LoVo (cell line): ENCODE measurements at regions not wholly inside any gene's neighbourhood (a gene's known extent, or its start where the extent isn't known, plus 50 kb on each side); places are given as distances from the start of the nearest gene placed in this dataset.

Experiments
- DNase-seq: peaks from one replicate; pipeline ENCODE4 v3.0.0-alpha.2; 2016; ENCODE audit warnings: low spot score

DNA sequence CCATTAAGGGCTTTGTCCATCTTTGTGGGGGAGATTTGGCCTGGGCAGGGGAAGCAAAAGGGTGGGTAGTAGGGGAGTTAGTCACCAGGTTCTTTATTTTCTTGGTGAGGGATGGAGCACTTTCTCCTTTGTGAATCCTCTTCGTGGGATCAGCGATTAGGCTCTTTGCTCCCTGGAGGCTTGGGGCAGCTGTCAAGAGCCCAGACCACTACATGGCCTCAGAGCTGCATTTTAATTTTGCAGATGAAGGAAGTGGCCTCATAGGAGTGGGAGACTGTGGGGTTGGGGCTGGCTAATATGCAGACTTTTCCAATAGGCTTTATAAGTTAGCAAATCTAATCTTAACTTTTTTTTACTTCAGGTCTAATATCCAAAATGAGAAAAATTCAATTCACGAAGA is 168.1 kb upstream of the DEFB112 start:
- DNase-seq = no peak

DNA sequence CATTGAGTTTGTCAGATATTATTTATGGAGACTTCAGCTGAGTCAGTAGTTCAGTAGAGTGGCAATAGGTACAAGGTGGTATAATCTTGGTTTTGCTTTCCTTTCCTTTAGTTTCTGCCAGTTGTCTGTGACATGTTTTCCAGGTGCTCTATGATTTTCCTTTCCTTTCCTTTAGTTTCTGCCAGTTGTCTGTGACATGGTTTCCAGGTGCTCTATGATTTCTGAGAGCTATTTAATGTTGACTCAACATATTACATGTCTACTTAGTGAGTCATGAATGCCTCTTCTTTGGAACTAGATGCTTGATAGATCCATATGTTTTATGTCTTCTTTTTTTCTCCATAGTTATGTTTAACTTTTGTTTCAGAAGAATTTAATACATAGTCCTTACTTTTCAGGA is 186.4 kb upstream of the DEFB112 start:
- DNase-seq = no peak

DNA sequence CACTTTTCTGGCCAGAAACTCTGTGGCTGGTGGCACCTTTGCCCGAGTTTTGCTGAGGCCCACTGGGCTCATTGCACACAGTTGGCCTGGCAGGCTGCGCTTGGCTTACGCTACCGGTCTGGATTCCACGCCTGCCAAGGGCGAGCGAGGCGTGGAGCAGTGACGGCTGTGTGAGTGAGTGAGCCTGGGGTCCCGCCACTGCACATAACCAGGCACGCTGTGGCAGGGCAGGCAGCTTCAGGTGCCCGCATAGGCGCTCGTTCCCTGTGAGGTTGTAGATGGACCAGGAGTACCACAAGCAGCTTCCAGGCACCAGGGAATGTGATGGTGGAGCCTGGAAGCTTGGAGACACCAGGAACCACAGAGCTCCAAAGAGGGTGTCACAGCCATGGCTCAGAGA is 190.1 kb upstream of the DEFB112 start:
- no peak for DNase-seq

DNA sequence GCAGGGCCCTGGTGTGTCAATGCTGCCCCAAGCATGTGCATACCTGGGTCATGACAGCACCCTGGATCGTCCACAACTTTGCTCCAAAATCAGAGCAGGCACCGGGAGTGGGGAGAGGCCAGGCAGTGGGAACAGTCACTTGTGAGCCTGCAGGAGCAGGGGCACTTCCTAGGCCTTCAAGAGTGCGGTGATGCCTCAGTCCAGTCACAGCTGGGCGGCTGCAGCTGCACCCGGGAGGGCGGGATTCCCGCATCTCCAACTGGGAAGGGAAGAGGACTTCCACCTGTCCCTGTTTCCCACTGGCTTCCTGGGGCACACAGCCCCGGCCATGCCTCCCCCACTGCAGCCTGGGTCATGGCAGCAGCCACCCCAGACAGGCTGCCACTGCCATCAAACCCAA is 191.3 kb upstream of the DEFB112 start:
- DNase-seq = no peak

DNA sequence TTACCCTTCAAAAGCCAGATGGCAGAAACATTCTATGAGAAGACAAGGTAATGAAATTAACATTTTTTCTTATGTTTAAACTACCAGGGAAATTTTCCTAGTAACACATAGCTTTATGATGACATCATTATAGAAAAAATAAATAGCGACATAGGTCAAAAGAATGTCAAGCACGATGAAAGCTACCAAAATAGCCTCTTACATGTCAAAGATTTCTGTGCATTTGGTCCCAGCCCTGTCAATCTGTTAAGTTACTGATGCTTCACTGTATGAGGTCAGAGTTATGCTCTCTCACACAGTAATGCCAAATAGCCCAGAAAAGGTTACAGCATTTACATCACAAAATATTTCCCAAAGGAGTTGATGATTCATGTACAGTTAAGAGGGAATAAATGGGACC is 199.8 kb upstream of the DEFB112 start:
- no peak for DNase-seq

DNA sequence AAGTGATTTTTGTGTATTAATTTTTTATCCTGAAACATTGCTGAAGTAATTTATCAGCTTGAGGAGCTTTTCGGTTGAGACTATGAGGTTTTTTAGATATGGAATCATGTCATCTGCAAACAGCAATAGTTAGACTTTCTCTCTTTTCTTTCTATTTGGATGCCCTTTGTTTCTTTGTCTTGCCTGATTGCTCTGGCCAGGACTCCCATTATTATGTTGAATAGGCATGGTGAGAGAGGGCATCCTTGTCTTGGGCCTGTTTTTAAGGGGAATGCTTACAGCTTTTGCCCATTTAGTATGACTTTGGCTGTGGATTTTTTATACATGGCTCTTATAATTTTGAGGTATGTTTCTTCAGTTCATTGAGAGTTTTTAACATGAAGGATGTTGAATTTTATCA is 207.6 kb upstream of the DEFB112 start:
- no peak for DNase-seq

DNA sequence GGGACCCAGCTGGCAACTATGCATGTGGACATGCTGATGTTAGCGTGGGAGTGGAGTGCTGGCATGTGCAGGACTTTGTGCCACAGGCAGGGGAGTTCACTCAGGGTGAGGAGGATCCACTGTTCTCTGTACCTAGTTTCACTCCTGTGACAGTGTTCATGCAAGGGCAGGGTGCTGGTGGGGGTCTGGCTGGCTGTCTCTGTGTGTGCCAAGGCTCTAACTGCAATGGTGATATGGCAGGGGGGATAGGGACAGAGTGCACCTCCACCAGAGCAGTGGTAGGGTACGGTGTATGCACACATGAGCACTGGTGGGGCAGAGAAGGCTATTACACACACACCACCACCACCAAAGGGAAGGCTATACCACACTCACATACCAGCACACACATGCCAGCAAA is 210.2 kb upstream of the DEFB112 start:
- DNase-seq = no peak

DNA sequence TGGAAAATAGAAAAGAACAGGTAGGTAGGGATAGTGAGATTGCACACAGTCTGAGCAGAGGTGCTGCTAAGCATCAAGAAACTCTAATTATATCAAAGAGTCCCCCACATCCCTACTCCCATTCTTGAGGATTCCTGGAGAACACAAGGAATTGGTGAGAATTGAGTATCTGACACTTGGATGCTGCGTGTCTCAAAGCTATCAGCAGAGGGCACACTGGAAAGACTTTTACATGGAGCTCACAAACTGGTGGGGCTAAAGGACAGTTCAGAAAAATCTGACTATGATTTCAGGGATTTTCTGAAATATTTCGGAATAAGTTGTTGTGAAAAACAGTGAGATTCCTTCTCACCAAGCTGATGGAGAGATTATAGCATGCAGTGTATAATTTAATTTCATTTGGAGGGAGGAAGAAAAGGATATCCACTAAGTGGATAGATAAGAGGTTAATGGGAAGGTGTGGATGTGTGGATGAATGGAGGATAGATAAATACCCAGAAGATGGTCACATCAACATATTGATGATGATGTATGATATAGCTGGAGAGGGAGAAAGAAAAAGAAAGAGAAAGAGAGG is 215.4 kb upstream of the DEFB112 start:
- peak; percentile 5 for DNase-seq

DNA sequence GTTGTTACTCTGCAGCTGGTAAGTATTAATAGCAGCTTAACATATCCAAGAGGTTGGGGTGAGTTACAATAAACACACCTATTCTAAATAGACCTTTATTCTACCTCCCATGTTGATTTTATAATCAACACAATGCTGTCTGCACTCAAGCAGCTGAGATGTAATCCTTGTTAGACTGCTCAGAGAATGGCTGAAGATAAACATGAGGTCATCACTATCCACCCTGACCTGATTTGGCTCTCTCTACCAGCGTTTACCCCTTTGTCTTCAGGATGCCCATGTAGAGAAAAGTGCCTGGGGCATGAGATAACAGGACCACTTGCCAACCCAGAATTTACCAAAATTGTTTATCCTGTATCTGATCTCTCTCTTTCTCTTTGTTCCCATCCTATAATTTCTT is 220.7 kb upstream of the DEFB112 start:
- DNase-seq = no peak

DNA sequence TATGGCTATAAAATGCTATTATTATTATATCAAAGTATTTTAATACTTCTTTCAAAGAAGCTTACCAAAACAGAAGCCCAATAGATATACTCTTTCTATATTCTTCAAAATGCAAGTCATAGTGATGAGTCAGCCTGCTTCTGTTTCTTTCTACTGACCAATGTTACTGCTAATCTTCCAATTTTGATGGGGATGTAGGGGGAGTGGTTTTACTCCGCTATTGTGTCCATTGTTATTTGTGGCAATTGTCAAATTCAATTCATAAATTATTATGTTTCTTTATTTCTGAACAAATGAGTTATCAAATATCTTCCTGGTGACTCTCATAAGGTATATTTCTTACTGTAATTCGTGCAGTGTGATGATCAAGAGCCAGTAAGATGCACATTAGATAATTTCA is 221.5 kb upstream of the DEFB112 start:
- no peak for DNase-seq

DNA sequence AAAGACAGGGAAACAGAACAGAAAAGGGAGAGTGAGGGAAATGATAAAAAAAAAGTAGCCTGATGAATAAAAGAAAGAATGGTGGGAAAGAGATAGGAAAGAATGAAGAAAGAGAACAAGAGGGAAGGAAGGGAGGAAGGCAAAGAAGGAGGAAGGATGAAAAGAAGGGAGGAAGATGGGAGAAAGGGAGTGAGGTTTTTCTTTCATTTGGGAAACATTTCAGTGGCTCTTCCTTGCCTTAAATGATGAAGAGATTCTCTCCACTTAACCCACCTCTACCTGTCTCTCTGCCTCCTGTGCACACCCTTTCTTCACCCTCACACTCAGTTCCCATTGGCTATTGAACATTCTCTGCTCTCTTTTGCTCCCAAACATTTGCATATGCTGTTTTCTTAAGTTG is 222.1 kb upstream of the DEFB112 start:
- DNase-seq = no peak

DNA sequence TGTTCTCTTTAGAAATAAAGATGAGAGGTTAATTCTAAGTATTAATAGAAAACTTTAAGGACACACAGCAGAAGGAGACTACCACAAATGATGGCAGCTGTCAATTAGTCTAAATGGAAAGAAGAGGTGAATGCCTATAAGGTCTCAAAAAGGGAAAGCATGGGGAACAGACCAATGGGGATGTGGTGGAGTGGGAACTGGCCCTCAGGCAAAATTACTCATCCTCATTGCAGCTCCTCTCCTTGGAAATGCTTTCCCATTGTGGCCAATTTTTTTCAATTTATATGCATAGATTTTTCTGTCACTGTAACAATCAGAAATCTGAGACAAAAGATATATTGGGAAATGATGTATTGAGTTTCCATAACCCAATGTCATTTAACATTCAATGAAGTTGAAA is 222.9 kb upstream of the DEFB112 start:
- no peak for DNase-seq

DNA sequence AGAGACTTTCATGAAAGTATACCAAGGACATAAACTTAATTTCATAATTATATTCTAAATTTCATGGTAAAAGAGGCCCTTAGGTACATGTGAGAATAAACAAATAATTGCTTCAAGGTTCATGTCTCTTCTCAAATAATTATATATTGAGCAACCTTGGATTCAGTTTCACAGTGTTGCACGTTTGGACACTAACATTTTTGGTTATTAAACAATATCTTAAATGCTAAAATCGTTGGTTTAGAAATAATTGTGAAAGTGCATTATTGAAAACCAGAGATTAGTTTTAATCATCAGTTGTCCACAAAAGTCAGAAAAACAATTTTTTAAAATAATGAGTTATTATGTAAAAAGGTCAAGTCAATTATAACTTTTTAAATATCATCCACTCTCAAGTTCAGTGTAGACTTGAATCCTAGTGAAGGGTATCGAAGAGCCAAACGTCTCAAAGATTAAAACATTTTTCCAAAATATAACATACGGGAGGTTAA is 227.1 kb upstream of the DEFB112 start:
- no peak for DNase-seq

DNA sequence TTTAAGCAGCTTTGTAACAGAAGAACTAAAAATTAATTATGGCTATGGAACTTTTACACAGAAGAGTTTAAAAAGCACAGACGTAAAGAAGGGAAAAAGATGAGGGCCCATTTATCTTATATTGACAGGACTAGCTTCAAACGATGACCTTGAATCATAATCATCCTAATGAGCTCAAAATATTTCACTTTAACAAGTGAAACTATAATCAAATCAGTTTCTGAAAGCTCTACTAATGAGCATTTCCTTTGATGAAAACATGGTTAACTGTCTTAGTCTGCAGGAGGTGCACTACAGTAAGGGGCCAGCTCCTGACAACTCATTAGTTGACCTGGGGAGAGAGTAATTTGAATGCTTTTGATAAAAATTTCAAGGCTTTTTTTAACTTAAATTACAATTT is 228.0 kb upstream of the DEFB112 start:
- DNase-seq = no peak

DNA sequence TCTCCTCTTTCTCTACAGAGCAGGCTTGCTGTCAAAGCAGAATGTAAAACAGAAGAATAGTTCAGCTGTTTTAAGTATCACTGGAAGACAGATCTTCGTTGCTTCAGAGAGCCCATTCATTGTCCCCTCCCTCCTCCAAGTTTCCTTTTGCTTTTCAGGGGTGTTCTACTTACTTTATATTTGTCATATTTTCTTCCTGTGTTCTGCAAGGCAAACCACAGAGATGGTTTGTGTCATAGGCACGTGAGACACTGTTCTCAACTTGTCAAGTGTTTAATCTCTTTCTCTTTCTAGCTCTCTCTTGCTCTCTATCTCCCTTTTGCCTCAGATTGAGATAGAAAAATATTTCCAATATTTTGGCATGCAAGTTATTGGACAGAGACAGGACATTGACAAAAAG is 228.9 kb upstream of the DEFB112 start:
- no peak for DNase-seq

DNA sequence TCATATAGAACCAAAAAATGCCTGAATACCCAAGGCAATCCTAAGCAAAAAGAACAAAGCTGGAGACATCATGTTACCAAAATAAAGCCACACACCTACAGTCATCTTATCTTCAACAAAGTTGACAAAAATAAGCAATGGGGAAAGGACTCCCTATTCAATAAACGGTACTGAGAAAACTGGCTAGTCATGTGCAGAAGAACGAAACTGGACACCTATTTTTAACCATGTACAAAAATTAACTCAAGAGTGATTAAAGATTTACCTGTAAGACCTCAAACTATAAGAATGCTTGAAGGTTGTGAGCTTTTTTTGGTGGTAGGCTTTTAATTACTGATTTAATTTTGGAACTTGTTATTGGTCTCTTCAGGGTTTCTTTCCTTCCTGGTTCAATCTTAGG is 236.0 kb upstream of the DEFB112 start:
- no peak for DNase-seq

DNA sequence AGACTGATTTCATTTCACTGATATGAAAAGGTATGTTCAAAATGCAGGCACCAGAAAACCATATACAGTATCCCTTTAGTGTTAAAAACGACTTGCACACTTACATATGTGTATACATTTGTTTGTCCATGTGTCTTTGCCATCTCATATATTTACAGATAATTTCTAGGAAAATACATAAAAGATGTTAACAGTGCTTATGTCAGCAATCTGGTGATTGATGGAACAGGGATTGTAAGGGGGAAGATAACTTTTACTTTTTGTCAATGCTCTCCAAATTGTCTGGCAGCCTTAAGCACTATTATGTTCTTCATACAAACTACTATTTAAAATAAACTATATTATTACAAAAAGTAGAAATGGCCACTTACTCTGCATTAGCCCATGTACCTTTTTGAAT is 238.5 kb upstream of the DEFB112 start:
- DNase-seq = no peak

DNA sequence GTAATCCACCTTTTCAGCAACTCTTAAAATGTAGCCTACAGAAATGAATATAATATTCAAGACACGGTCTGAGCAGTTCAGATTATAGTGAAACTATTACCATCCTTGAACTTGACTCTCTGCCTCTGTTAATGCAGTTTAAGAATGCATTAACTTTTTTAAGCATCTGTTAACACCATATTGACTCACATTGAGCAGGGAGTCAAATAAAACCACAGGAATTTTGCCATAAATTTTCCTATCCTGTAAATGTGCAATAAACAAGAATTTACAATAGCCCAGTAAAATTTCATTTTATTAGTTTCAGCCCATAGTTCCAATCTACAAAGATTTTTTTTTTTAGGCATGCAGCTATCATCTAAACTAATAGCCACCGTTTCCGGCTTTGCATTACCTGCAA is 239.2 kb upstream of the DEFB112 start:
- no peak for DNase-seq

DNA sequence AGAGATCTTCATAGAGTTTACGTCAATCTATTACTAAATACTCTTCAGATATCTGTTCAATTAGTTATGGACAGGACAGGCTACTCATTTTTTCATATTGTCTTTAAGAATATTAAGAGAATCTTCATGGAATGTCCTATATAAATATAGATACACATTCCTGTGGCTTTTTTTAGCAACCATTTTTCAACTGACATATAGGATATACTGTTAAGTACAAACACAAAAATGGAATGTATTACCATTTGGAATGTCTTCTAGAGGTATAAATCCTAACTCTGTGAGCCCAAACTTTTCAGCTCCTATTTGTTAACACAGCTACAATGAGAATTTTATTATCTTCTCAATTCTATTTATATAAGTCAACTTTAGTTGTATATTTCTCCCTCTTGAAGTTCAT is 239.6 kb upstream of the DEFB112 start:
- no peak for DNase-seq

DNA sequence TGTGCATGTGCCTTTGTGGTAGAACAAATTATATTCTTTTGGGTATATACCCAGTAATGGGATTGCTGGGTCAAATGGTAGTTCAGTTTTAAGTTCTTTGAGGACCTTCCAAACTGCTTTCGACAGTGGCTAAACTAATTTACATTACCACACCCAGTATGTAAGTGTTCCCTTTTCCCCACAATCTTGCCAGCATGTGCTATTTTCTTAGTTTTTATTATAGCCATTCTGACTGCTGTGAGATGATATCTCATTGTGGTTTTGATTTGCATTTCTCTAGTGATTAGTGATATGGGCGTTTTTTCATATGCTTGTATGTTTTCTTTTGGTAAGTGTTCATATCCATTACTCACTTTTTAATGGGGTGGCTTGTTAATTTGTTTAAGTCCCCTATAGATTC is 251.6 kb upstream of the DEFB112 start:
- no peak for DNase-seq

DNA sequence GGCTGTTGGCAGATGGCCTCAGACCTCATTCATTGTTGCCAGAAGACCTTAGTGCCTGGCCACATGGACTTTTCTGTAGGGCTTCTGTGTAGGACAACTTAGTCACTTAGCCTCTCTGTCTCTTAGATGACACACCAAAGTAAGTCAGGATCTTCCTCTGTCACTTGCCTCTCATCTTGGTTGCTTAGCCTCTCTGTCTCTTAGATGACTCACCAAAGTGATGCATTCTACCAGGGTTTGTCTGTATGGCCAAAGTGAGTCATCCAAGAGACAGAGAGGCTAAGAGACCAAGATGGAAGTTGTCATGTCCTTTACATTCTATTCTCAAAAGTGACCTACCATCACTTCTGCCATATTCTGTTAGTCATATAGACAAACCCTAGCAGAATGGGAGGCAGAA is 255.9 kb upstream of the DEFB112 start:
- no peak for DNase-seq

DNA sequence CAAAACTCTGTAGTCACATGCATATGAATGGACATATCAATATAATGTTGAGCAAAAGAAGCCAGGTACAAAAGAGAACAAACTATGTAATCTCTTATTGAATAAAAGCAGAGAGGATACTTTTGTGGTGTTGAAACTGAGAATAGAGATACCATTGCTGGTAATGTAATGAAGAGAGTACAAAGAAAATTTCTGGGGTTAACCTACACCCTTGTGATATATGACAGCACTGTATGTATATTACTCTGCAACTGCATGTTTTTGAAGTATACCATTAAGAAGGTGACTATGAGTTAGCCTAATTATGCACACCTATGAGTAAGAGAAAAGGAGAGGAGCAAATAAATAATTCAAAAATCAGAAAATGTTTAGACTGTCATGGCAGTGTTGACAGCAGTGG is 268.8 kb upstream of the DEFB112 start:
- DNase-seq = no peak

DNA sequence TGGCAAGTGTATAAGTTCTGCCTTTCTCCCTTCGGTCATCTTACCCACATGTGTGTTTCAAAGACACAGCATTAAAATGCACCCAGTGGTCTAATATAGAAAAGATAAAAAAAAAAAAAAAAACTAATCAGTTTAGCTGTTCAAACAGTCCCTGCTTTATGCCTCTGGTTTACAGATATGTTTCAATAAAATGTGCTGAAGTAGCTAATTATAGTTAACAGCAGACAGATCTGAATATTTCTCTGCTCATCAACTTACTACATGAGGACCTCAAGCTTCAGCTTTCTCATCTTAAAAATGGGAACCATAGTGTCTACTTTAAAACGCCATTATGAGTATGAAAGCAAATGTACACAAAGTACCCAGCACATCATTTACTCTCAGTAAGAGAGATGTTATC is 280.6 kb upstream of the DEFB112 start:
- no peak for DNase-seq

DNA sequence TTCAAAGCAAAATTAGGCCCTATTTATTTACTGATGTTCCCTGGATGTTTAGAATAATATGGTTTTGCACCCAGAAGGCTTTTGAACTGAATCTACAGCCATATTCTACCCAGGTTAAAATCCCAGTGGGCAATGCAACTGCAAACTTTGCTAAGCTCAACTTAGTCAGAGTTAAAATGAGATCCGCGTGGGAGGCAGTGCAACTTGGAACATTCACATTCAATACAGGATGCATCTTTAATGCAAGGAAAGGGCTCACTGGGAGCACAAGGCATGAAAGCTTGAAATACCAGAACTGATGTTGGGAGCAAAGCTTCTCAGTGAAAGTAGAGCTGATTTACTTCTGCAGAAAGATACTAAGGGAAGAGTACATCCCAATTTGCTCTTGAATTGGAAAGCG is 281.2 kb upstream of the DEFB112 start:
- DNase-seq = no peak

DNA sequence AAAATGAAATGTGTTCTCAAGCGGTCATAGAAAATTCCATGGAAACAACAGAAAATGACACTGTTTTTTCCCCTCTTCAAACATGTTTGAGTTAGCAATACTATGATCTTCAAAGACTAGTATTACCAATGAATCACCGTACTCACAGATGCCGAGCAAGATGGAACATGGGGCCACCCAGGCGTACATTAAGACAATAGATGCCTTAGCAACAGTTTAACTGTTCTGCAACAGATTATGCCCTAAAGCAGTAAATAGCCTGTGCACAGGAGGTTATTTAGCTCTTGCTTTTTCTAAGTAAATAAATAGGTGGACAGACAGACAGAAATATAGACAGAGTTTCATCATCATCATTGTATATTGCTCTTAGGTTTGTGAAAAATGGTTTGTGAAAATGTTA is 284.0 kb upstream of the DEFB112 start:
- no peak for DNase-seq
